SK-N-MC (cell line): ENCODE measurements at regions not wholly inside any gene's neighbourhood (a gene's known extent, or its start where the extent isn't known, plus 50 kb on each side); places are given as distances from the start of the nearest gene placed in this dataset.
A peak's percentile ranks its signal among the peaks of the same experiment; 100 is the strongest.
"Not testable (repeated sequence)": the region's sequence is repeated elsewhere in the genome, so short reads cannot be mapped to it uniquely, and the experiment has no call there.

Experiments used
- DNase-seq: peaks from one replicate; pipeline ENCODE4 v3.0.0-alpha.2; 2011; ENCODE audit warnings: low read depth, low spot score
- H3K27ac ChIP-seq: fragments of 200-600 bp; sonication (generic); 2 replicates; pipeline ENCODE4 v1.5.1; 2016; ENCODE audit warnings: mixed run types
- H3K36me3 ChIP-seq: fragments of 200-600 bp; sonication (generic); 2 replicates; pipeline ENCODE4 v1.6.1; 2017; ENCODE audit warnings: antibody characterized with exemption, low read length, mixed read lengths; ENCODE audit not compliant: insufficient read depth
- H3K4me3 ChIP-seq: fragments of 200-600 bp; sonication (generic); 2 replicates; pipeline ENCODE4 v1.5.1; 2016
- H3K9ac ChIP-seq: fragments of 200-600 bp; sonication (generic); 2 replicates; pipeline ENCODE4 v1.8.0; 2017; ENCODE audit warnings: mixed run types, mixed read lengths; ENCODE audit not compliant: insufficient read length
- H3K9me3 ChIP-seq: fragments of 200-600 bp; sonication (generic); 2 replicates; pipeline ENCODE4 v1.6.1; 2017; ENCODE audit warnings: low read depth, mild to moderate bottlenecking, antibody characterized with exemption, low read length, moderate library complexity, mixed read lengths
- EZH2 ChIP-seq: fragments of 200-600 bp; sonication (generic); IDR thresholded peaks from one replicate; pipeline ENCODE4 v1.6.1; 2017; ENCODE audit warnings: antibody characterized with exemption
- FOXP2 ChIP-seq: optimal IDR thresholded peaks from 2 replicates; pipeline ENCODE3; 2011; ENCODE audit warnings: mild to moderate bottlenecking, moderate library complexity; ENCODE audit not compliant: insufficient read depth; ENCODE audit errors: extremely low read length, control extremely low read depth
- POLR2AphosphoS5 ChIP-seq: IDR thresholded peaks from 2 replicates; pipeline ENCODE4 v1.6.1; 2012; ENCODE audit warnings: mild to moderate bottlenecking, low read depth, low read length, borderline replicate concordance

DNA sequence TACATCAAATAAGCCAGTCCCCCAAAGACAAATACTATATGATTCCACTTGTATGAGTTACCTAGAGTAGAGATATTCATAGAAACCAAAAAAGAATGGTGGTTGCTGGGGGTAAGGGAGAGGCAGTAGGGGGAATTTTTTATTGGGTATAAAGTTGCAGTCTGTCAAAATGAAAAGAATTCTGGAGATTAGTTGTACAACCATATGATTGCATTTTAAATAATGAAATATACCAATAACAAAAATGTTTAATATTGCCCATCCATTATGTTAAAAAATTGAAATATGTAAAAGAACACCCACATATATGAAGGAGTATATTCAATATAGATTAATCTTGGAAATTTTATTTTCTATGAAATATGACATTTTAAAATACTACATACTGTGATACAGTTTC, 1383.5 kb downstream of the FSCB start:
- Histone ChIP-seq H3K36me3 (no peaks in the 10 kb centered on the region), H3K9me3 (peaks cover 5% of the 10 kb centered on the region; the same call in 1 of the 2 replicates)
- no peak for TF ChIP-seq EZH2

GRCh38 chr14:43119672-43120071, 1387.4 kb downstream of the FSCB start:
- H3K9me3 ChIP-seq, result peaks cover 5% of the 10 kb centered on the region; the same call in 1 of the 2 replicates
- no peaks in the 10 kb centered on the region for H3K36me3 ChIP-seq
- TF ChIP-seq FOXP2, result no peak
- no peak for TF ChIP-seq POLR2AphosphoS5
- no peak for TF ChIP-seq EZH2
- H3K27ac ChIP-seq, result no peak overlapping the region
- H3K9ac ChIP-seq, result no peak overlapping the region
- H3K4me3 ChIP-seq, result no peak overlapping the region
- no peak for DNase-seq

More for the DNA sequence above, 1383.5 kb downstream of the FSCB start:
- Histone ChIP-seq H3K9ac (no peak overlapping the region), H3K27ac (no peak overlapping the region), H3K4me3 (no peak overlapping the region)
- DNase-seq, result no peak

- no peak overlapping the region for H3K9ac ChIP-seq
- peaks cover 5% of the 10 kb centered on the region; the same call in 1 of the 2 replicates for H3K9me3 ChIP-seq
- H3K36me3 ChIP-seq, result no peaks in the 10 kb centered on the region
- H3K27ac ChIP-seq, result no peak overlapping the region
- no peak overlapping the region for H3K4me3 ChIP-seq
- TF ChIP-seq POLR2AphosphoS5 (no peak), EZH2 (no peak), FOXP2 (no peak)
- DNase-seq, result no peak
Measured at GRCh38 chr14:43116341-43116740, 1390.7 kb downstream of the FSCB start.

DNA sequence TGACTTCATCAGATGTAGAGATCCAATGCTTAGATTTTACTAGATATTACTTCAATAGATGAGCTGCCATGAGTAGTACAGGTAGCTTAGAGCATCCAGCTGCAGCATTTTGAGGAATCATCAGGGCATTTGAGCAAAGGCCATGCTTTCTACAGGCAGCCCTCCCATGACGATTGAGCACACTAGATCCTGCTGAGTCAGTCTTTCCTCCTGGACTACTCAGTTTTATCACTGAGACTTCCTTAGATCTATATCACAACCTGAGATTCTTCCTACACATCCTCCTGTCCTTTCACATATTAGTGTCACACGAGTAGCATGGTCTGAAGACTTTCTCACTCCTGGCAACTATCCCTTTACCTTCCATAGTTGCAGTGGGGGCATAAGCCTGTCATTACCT, 1401.8 kb downstream of the FSCB start:
- DNase-seq, result no peak
- Histone ChIP-seq H3K4me3 (no peak overlapping the region), H3K36me3 (no peaks in the 10 kb centered on the region), H3K9me3 (no peaks in the 10 kb centered on the region), H3K9ac (no peak overlapping the region), H3K27ac (no peak overlapping the region)
- no peak for TF ChIP-seq EZH2
- no peak for TF ChIP-seq POLR2AphosphoS5
- TF ChIP-seq FOXP2, result no peak

DNA sequence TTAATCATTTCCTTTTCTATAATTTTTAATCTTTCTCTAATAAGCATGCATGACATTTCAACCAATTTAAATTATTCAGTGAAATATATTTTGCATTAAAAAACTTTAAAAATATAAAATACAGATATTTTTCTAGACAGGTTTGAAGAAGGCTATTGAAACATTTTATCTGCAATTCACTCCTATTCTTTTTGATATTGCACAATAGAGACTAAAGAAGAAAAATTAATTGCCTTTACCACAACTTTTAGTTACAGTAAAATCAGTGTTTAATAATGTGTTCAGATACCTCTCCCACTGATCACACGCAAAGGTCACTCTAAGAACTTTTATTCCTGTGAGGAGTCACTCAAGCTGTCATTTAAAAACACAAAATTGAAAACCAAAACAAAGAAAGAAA, 1416.7 kb downstream of the FSCB start:
- Histone ChIP-seq H3K27ac (no peak overlapping the region), H3K9me3 (no peaks in the 10 kb centered on the region), H3K36me3 (no peaks in the 10 kb centered on the region), H3K9ac (no peak overlapping the region), H3K4me3 (no peak overlapping the region)
- no peak for DNase-seq
- TF ChIP-seq POLR2AphosphoS5, result no peak
- no peak for TF ChIP-seq FOXP2
- TF ChIP-seq EZH2, result no peak

DNA sequence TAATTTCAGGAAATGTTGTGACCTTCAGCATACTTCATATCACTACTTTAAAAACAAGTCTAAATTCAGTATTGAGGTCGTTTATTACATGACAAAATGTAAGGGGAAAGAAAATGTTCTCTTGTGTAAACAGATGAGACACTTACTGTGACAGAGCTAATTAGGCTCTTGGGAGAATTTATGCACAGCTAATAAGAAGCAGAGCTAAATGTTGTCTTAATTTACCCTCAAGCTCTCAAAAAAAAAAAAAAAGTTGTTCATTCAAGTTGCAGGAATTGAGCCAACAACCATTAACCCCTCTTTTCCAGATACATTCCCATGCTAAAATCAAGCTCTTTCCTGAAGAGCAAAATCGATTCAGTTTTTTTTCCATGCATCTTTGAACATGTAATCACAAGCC, 1419.4 kb downstream of the FSCB start:
- Histone ChIP-seq H3K36me3 (no peaks in the 10 kb centered on the region), H3K27ac (0 out of 2 replicates have a peak overlapping the region, but pooled peaks have one; percentile 2), H3K9ac (no peak overlapping the region), H3K9me3 (no peaks in the 10 kb centered on the region; the same call in 1 of the 2 replicates), H3K4me3 (no peak overlapping the region)
- peak; percentile 44 for DNase-seq
- no peak for TF ChIP-seq EZH2
- TF ChIP-seq POLR2AphosphoS5, result no peak; the same call in 1 of the 2 replicates
- no peak for TF ChIP-seq FOXP2

- TF ChIP-seq FOXP2 (no peak), POLR2AphosphoS5 (no peak), EZH2 (no peak)
- Histone ChIP-seq H3K9ac (no peak overlapping the region), H3K36me3 (no peaks in the 10 kb centered on the region), H3K4me3 (no peak overlapping the region), H3K27ac (no peak overlapping the region), H3K9me3 (no peaks in the 10 kb centered on the region; the same call in 1 of the 2 replicates)
- DNase-seq, result no peak
Measured at GRCh38 chr14:43085819-43086218, 1421.3 kb downstream of the FSCB start.

- H3K36me3 ChIP-seq, H3K9me3 ChIP-seq, H3K4me3 ChIP-seq, H3K27ac ChIP-seq, DNase-seq, H3K9ac ChIP-seq: not testable (repeated sequence)
Measured at GRCh38 chr14:43067372-43067771, 1439.7 kb downstream of the FSCB start.

DNA sequence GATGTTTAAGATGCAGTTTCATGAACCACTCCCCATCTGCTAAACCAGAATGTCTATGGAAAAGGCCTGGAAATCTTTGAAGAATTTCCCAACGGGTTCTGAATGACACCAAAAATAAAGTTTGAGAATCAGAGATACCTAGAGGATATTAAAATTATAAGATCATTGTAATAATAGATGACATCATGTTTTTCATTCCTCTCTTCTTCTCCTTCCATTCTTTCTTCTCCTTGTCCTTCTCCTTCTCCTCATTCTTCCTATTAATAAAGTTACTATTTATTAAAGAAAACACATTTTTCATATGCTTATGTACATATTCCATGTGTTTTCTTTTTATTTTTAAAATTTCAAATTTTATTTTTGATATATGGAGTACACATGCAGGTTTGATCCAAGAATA, 1449.4 kb downstream of the LRFN5 start:
- DNase-seq, result no peak
- no peak overlapping the region for H3K4me3 ChIP-seq
- no peak overlapping the region for H3K27ac ChIP-seq
- no peak for TF ChIP-seq FOXP2
- no peak for TF ChIP-seq POLR2AphosphoS5
- no peak for TF ChIP-seq EZH2
- no peaks in the 10 kb centered on the region for H3K9me3 ChIP-seq
- H3K9ac ChIP-seq, result no peak overlapping the region
- no peaks in the 10 kb centered on the region for H3K36me3 ChIP-seq
